ENCODE measurements at regions not wholly inside any gene's neighbourhood (a gene's known extent, or its start where the extent isn't known, plus 50 kb on each side); places are given as distances from the start of the nearest gene placed in this dataset.
"Not testable (repeated sequence)": the region's sequence is repeated elsewhere in the genome, so short reads cannot be mapped to it uniquely, and the experiment has no call there.

- no peak for DNase-seq
Observed at GRCh38 chr4:59630922-59631321, 1569.2 kb upstream of the ADGRL3 start.

GRCh38 chr4:59637596-59637995, 1562.5 kb upstream of the ADGRL3 start:
- no peak for DNase-seq

GRCh38 chr4:59643682-59644081, 1556.4 kb upstream of the ADGRL3 start:
- DNase-seq: no peak

GRCh38 chr4:59644765-59645164, 1555.4 kb upstream of the ADGRL3 start:
- no peak for DNase-seq

- DNase-seq: no peak
Observed at GRCh38 chr4:59646082-59646481, 1554.0 kb upstream of the ADGRL3 start.

GRCh38 chr4:59647011-59647410, 1553.1 kb upstream of the ADGRL3 start:
- no peak for DNase-seq

DNA sequence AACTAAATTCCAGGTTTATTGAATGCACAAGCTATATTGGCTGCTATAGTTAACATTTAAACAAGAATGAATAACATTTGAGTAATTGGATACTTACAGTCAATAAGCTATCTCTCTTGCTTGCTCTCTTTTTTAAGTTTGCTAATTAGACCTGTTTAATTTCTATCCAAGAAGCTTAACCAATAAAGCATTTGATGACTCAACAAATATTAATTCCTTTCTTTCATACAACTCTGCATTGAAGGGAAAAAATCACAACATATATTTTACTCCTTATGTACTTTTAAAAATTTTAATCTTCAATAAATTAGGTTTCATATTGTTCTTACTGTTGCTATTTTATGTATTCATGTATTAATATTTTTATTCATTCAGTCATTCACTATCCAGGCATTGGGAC, 1552.6 kb upstream of the ADGRL3 start:
- no peak for DNase-seq

GRCh38 chr4:59650861-59651260, 1549.3 kb upstream of the ADGRL3 start:
- no peak for DNase-seq

GRCh38 chr4:59655996-59656395, 1544.1 kb upstream of the ADGRL3 start:
- DNase-seq: no peak

DNA sequence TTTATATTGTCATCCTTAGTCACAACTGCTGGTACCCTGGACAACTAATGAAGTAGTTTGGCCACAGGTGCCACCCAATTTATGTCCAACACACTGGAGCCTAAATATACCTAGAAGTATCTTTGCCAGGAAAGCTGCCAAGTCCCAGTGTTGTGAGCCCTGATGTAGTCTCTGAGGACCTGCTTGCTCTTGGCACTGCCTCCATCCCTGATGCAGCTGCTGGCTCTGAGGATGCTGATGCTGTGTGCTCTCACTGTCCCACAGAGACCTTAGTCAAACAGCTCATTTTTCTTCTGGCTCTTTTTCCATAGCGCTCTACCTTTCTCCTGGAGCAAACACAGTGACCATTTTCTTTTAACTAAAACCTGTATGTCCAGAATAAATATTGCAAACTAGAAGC, 1535.4 kb upstream of the ADGRL3 start:
- DNase-seq: no peak

DNA sequence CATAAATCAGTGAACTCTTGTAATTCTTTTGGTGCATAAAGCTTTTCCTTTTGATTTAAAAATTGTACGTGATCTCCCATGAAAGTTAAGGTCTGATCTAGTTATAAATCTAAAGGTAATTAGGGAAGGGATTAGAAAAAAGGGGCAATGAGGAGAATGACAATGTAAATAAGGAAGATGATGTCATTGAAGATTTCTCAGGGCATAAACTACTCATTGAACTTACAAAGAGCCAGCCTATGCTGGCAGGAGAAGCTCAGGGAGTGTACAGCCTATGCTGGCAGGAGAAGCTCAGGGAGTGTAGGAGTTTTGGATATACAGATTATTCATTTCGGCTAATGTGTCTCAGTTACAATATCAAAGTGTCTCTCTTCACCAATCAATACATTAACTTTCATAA, 1533.5 kb upstream of the ADGRL3 start:
- no peak for DNase-seq

- DNase-seq: no peak
Observed at GRCh38 chr4:59671037-59671436, 1529.1 kb upstream of the ADGRL3 start.

DNA sequence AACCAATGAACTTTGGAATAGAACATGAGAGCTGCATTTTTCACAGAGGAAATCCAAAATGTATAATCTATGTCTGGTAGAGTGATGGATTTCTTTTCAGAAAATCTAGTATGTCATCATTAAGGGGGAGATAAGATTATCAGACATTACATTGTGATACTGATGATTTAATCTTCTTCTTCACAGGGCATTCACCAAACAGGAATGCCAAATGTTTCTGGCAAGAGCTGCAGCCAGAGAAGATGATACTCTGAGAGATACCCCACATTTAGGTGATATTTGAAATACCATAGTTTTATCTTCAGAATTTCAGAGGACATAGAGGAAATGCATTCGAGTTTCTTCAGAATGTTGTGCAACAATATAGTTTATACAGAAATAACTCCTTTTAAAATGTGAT, 1523.7 kb upstream of the ADGRL3 start:
- no peak for DNase-seq

- DNase-seq: not testable (repeated sequence)
Observed at GRCh38 chr4:59676992-59677391, 1523.1 kb upstream of the ADGRL3 start.

GRCh38 chr4:59685626-59686025, 1514.5 kb upstream of the ADGRL3 start:
- DNase-seq: no peak

DNA sequence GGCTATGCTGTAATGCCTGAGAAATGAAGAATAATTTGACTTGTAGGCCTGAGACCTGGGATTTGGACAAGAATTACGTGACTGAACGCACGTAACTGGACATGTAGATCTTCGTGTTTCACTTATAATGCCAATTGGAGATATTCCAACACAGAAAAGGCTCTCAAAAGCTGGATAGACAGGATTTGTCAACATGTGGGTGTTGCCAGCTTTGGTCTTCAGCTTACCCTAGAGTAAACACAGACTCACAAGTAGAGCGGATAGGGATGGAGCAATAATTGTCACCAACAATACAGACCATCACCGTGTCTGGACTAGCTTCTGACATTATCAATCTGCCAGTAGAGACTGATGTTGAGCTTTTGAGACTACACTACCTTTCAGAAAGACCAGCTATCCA, 1511.0 kb upstream of the ADGRL3 start:
- DNase-seq: no peak

GRCh38 chr4:59695355-59696053, 1504.6 kb upstream of the ADGRL3 start:
- DNase-seq: no peak

GRCh38 chr4:59698041-59698440, 1502.1 kb upstream of the ADGRL3 start:
- DNase-seq: no peak

DNA sequence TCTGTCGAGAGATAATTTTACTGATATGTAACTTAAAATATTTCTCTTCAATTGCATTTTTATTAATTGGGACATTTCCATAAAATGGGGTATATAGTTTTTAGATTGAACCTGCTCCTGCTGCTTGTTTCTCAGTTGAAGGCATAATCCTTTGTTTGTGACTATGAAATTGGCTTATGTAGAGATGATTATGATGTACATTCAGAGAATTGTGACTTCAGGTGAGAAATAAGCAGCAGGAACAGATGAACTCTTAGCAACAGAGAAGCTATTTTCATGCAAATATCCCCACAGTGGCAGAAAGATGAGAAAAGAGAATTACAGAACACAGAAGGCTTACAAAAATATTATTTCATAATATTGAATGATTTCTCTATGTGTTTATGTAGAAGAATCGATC, 1499.5 kb upstream of the ADGRL3 start:
- DNase-seq: no peak

DNA sequence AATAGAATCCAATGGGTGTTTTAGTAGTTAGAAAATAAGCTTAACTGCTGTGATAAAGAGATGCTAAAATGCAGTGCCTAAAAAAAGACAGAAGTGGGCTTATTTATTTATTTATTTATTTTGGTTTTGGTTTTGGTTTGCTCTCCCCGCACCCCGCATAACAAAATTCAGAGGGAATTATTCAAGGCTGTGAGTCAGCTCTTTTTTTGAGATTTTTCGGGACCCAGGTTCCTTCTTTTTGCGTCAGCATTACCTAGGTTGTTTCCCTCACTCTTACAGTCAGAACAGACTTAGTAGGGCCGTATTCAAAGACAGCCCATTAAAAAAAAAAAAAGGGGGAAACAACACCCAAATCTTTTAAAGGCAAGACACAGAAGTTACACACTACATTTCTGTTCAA, 1495.5 kb upstream of the ADGRL3 start:
- no peak for DNase-seq

- no peak for DNase-seq
Observed at GRCh38 chr4:59712470-59712869, 1487.7 kb upstream of the ADGRL3 start.

GRCh38 chr4:59724286-59724685, 1475.8 kb upstream of the ADGRL3 start:
- DNase-seq: not testable (repeated sequence)

DNA sequence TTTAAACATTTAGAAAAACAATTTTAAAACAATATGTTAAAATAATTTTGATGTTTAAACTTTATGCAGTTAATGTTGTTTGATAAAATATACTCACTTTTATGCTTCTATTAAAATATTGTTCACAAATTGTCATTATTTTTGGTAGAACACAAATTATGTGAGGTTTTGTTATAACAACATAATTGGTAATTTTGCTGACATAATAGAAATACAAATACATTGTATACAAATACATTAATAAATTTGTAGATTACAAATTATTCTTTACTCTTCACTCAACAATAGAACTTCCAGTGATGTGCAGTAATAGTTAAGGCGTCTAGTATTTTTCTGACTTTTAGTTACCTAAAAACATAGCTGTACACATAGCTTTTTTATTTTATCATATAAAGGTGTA, 1472.4 kb upstream of the ADGRL3 start:
- DNase-seq: no peak

GRCh38 chr4:59728496-59728895, 1471.6 kb upstream of the ADGRL3 start:
- DNase-seq: no peak

- DNase-seq: no peak
Observed at GRCh38 chr4:59729321-59729720, 1470.8 kb upstream of the ADGRL3 start.

DNA sequence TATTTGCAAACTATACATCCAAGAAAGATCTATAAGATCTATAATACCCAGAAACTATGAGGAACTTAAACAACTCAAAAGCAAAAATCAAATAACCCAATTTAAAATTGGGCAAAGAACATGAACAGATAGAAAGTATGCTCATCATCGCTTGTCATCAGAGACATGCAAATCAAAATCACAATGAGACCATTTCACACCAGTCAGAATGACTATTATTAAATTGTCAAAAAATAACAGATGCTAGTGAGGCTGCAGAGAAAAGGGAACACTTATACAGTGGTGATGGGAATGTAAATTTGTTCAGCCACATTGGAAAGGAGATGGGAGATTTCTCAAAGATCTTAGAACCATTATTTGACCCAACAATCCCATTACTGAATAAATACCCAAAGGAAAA, 1451.7 kb upstream of the ADGRL3 start:
- DNase-seq: no peak

Measured in stimulated activated CD4-positive, alpha-beta T cell treated with anti-CD3 and anti-CD28 coated beads, Interleukin-1b, Interleukin-23, amount 100 ng/mL, for 48 hours (primary cell).